GM12878 (cell line): ENCODE measurements at regions not wholly inside any gene's neighbourhood (a gene's known extent, or its start where the extent isn't known, plus 50 kb on each side); places are given as distances from the start of the nearest gene placed in this dataset.

Source experiments
- CBX3 ChIP-seq: fragments of 200-600 bp; sonication (generic); IDR thresholded peaks from 2 replicates; pipeline ENCODE4 v1.6.1; 2016; ENCODE audit warnings: low read depth, borderline replicate concordance
- CREB1 ChIP-seq: IDR thresholded peaks from 2 replicates; pipeline ENCODE4 v1.6.1; 2012; ENCODE audit warnings: low read depth, mild to moderate bottlenecking, inconsistent platforms
- HCFC1 ChIP-seq: fragments of 150-350 bp; IDR thresholded peaks from 2 replicates; pipeline ENCODE4 v1.6.1; 2014; ENCODE audit warnings: low read length
- JUND ChIP-seq: IDR thresholded peaks from 2 replicates; pipeline ENCODE4 v1.6.1; 2012; ENCODE audit warnings: low read depth, mild to moderate bottlenecking, low read length, improper control_type of control experiment, moderate library complexity
- NRF1 ChIP-seq: conservative IDR thresholded peaks from 2 replicates; pipeline ENCODE4 v1.6.1; 2011; ENCODE audit warnings: mild to moderate bottlenecking, low read depth, low read length, improper control_type of control experiment
- RB1 ChIP-seq: fragments of 450-650 bp; formaldehyde crosslinking; IDR thresholded peaks from 2 replicates; pipeline ENCODE4 v1.6.1; 2017; ENCODE audit warnings: mild to moderate bottlenecking, borderline replicate concordance
- TAF1 ChIP-seq: IDR thresholded peaks from 2 replicates; pipeline ENCODE4 v1.6.1; 2011; ENCODE audit warnings: mild to moderate bottlenecking, low read depth, low read length, borderline replicate concordance
- ZZZ3 ChIP-seq: IDR thresholded peaks from 2 replicates; pipeline ENCODE4 v1.6.1; 2011; ENCODE audit warnings: low read depth; ENCODE audit not compliant: control insufficient read depth, insufficient read length
- TF ChIP-seq, protein P1 (sequence below): fragments of 450-650 bp; IDR thresholded peaks from 2 replicates; pipeline ENCODE4 v1.6.1; 2017; ENCODE audit warnings: mild to moderate bottlenecking, moderate library complexity
- TF ChIP-seq, protein P2 (sequence below): fragments of 450-650 bp; IDR thresholded peaks from 2 replicates; pipeline ENCODE4 v1.6.1; 2016; ENCODE audit warnings: mild to moderate bottlenecking, moderate library complexity, borderline replicate concordance

DNA sequence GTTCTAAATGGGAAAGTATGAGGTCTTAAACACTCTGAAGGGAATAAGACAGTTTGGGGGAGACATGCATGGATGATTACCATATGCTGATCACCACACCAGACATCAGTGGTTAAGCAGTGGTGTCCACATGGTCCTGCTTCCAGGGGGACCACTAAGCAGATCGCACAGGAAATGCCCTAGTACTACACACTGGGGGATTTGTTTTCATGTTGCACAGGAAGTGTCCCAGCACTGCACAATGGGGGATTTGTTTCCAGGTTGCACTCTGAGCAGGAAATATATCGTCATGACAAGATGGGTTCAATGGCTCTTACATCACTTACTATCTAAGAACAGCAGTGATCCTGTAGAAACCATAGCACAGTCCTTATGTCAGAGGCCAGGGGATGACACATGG is 245.5 kb downstream of the BCL11B start (continued):
- TF ChIP-seq, protein P1, sequence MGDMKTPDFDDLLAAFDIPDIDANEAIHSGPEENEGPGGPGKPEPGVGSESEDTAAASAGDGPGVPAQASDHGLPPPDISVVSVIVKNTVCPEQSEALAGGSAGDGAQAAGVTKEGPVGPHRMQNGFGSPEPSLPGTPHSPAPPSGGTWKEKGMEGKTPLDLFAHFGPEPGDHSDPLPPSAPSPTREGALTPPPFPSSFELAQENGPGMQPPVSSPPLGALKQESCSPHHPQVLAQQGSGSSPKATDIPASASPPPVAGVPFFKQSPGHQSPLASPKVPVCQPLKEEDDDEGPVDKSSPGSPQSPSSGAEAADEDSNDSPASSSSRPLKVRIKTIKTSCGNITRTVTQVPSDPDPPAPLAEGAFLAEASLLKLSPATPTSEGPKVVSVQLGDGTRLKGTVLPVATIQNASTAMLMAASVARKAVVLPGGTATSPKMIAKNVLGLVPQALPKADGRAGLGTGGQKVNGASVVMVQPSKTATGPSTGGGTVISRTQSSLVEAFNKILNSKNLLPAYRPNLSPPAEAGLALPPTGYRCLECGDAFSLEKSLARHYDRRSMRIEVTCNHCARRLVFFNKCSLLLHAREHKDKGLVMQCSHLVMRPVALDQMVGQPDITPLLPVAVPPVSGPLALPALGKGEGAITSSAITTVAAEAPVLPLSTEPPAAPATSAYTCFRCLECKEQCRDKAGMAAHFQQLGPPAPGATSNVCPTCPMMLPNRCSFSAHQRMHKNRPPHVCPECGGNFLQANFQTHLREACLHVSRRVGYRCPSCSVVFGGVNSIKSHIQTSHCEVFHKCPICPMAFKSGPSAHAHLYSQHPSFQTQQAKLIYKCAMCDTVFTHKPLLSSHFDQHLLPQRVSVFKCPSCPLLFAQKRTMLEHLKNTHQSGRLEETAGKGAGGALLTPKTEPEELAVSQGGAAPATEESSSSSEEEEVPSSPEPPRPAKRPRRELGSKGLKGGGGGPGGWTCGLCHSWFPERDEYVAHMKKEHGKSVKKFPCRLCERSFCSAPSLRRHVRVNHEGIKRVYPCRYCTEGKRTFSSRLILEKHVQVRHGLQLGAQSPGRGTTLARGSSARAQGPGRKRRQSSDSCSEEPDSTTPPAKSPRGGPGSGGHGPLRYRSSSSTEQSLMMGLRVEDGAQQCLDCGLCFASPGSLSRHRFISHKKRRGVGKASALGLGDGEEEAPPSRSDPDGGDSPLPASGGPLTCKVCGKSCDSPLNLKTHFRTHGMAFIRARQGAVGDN = no peak
- no peak for TF ChIP-seq TAF1
- no peak for TF ChIP-seq RB1
- no peak for TF ChIP-seq NRF1
- TF ChIP-seq ZZZ3 = no peak
- TF ChIP-seq CBX3 = no peak
- TF ChIP-seq, protein P2, sequence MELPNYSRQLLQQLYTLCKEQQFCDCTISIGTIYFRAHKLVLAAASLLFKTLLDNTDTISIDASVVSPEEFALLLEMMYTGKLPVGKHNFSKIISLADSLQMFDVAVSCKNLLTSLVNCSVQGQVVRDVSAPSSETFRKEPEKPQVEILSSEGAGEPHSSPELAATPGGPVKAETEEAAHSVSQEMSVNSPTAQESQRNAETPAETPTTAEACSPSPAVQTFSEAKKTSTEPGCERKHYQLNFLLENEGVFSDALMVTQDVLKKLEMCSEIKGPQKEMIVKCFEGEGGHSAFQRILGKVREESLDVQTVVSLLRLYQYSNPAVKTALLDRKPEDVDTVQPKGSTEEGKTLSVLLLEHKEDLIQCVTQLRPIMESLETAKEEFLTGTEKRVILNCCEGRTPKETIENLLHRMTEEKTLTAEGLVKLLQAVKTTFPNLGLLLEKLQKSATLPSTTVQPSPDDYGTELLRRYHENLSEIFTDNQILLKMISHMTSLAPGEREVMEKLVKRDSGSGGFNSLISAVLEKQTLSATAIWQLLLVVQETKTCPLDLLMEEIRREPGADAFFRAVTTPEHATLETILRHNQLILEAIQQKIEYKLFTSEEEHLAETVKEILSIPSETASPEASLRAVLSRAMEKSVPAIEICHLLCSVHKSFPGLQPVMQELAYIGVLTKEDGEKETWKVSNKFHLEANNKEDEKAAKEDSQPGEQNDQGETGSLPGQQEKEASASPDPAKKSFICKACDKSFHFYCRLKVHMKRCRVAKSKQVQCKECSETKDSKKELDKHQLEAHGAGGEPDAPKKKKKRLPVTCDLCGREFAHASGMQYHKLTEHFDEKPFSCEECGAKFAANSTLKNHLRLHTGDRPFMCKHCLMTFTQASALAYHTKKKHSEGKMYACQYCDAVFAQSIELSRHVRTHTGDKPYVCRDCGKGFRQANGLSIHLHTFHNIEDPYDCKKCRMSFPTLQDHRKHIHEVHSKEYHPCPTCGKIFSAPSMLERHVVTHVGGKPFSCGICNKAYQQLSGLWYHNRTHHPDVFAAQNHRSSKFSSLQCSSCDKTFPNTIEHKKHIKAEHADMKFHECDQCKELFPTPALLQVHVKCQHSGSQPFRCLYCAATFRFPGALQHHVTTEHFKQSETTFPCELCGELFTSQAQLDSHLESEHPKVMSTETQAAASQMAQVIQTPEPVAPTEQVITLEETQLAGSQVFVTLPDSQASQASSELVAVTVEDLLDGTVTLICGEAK = peak; percentile 86
- TF ChIP-seq HCFC1 = 0 out of 2 replicates have a peak, but pooled peaks have one; percentile 32
- TF ChIP-seq CREB1 = no peak
- TF ChIP-seq JUND = no peak
